Endodermal cell (in vitro differentiated cells): ENCODE measurements at regions not wholly inside any gene's neighbourhood (a gene's known extent, or its start where the extent isn't known, plus 50 kb on each side); places are given as distances from the start of the nearest gene placed in this dataset.

Experiments
- DNase-seq: peaks from one replicate; pipeline ENCODE4 v3.0.0-alpha.2; 2017
- H3K27ac ChIP-seq: 2 replicates; pipeline ENCODE4 v1.5.1; 2013; ENCODE audit warnings: mild to moderate bottlenecking, low read depth, low read length, moderate library complexity
- H3K27me3 ChIP-seq: 2 replicates; pipeline ENCODE4 v1.6.1; 2013; ENCODE audit warnings: mild to moderate bottlenecking, low read length, moderate library complexity; ENCODE audit not compliant: insufficient read depth, control insufficient read depth, poor library complexity, severe bottlenecking
- H3K36me3 ChIP-seq: 2 replicates; pipeline ENCODE4 v1.7.0; 2013; ENCODE audit warnings: mild to moderate bottlenecking, low read length, moderate library complexity; ENCODE audit not compliant: control insufficient read depth, insufficient read depth
- H3K4me1 ChIP-seq: one replicate; pipeline ENCODE4 v1.7.0; 2013; ENCODE audit warnings: low read length; ENCODE audit not compliant: control insufficient read depth, insufficient read depth
- H3K4me3 ChIP-seq: 2 replicates; pipeline ENCODE4 v1.5.1; 2013; ENCODE audit warnings: mild to moderate bottlenecking, low read length, moderate library complexity
- H3K9ac ChIP-seq: 2 replicates; pipeline ENCODE4 v1.6.1; 2013; ENCODE audit warnings: mild to moderate bottlenecking, low read length, moderate library complexity; ENCODE audit not compliant: poor library complexity, severe bottlenecking; ENCODE audit errors: extremely low read depth
- H3K9me3 ChIP-seq: 2 replicates; pipeline ENCODE4 v1.6.1; 2013; ENCODE audit warnings: mild to moderate bottlenecking, low read length, moderate library complexity; ENCODE audit not compliant: control insufficient read depth
- H3K27ac Mint-ChIP-seq: 2 replicates; pipeline ENCODE4 v1.8.0; 2020; ENCODE audit warnings: mixed read lengths
- H3K27me3 Mint-ChIP-seq: 2 replicates; pipeline ENCODE4 v1.8.0; 2021; ENCODE audit warnings: mild to moderate bottlenecking, mixed read lengths; ENCODE audit not compliant: insufficient read depth
- H3K36me3 Mint-ChIP-seq: 2 replicates; pipeline ENCODE4 v1.8.0; 2020; ENCODE audit warnings: low read depth, mixed read lengths
- H3K4me1 Mint-ChIP-seq: 2 replicates; pipeline ENCODE4 v1.8.0; 2020; ENCODE audit warnings: mixed read lengths
- H3K4me3 Mint-ChIP-seq: 2 replicates; pipeline ENCODE4 v1.8.0; 2020; ENCODE audit warnings: mild to moderate bottlenecking, moderate library complexity, mixed read lengths
- H3K9me3 Mint-ChIP-seq: 2 replicates; pipeline ENCODE4 v1.8.0; 2020; ENCODE audit warnings: mild to moderate bottlenecking, mixed read lengths
- CTCF ChIP-seq: fragments of 200-600 bp; sonication (generic); conservative IDR thresholded peaks from 2 replicates; pipeline ENCODE4 v1.5.0; 2021; ENCODE audit warnings: antibody characterized with exemption, mild to moderate bottlenecking
- WGBS, 2 experiments: methylation state at CpG; one replicate each; pipeline versions ENCODE4 v1.1.5 to v1.1.7; 2013; ENCODE audit warnings: missing lambda C conversion rate in 2 of 2, mixed read lengths in 1 of 2; ENCODE audit not compliant: insufficient coverage in 1 of 2, insufficient read length in 1 of 2; 5-methylcytosine and 5-hydroxymethylcytosine counted together

- H3K4me1 Mint-ChIP-seq, result peaks cover 26% of the 10 kb centered on the region
- no peak overlapping the region for H3K27ac Mint-ChIP-seq
- no peaks in the 10 kb centered on the region for H3K27me3 ChIP-seq
- no peak overlapping the region for H3K4me3 Mint-ChIP-seq
- H3K9ac ChIP-seq, result no peak overlapping the region
- H3K9me3 ChIP-seq, result no peaks in the 10 kb centered on the region
- H3K4me1 ChIP-seq, result peaks cover 2% of the 10 kb centered on the region
- H3K36me3 Mint-ChIP-seq, result no peaks in the 10 kb centered on the region
- TF ChIP-seq CTCF, result no peak
- WGBS, 2 experiments, result 84% methylated on average over 9 to 10 of the region's 10 CpGs
- DNase-seq, result peak; percentile 70
- no peaks in the 10 kb centered on the region for H3K36me3 ChIP-seq
- no peak overlapping the region for H3K4me3 ChIP-seq
- H3K9me3 Mint-ChIP-seq, result peaks cover 5% of the 10 kb centered on the region
- H3K27me3 Mint-ChIP-seq, result peaks cover 20% of the 10 kb centered on the region
- H3K27ac ChIP-seq, result no peak overlapping the region
These were observed 192.9 kb upstream of the FZD8 start for GRCh38 chr10:35834877-35835494.

- no peak for TF ChIP-seq CTCF
- no peak overlapping the region for H3K27ac Mint-ChIP-seq
- WGBS, 2 experiments, result 93 to 95% methylated on average over 4 to 9 of the region's 9 CpGs
These were observed 185.7 kb upstream of the FZD8 start for GRCh38 chr10:35827783-35828182.

GRCh38 chr10:35824704-35825103 lies 182.6 kb upstream of the FZD8 start:
- Mint-ChIP-seq H3K9me3 (no peaks in the 10 kb centered on the region), H3K4me1 (peaks cover 24% of the 10 kb centered on the region), H3K27me3 (peaks cover 15% of the 10 kb centered on the region), H3K36me3 (no peaks in the 10 kb centered on the region), H3K4me3 (no peak overlapping the region), H3K27ac (no peak overlapping the region)
- H3K36me3 ChIP-seq, result no peaks in the 10 kb centered on the region
- H3K27me3 ChIP-seq, result no peaks in the 10 kb centered on the region
- no peak overlapping the region for H3K9ac ChIP-seq
- TF ChIP-seq CTCF, result no peak
- no peak overlapping the region for H3K4me3 ChIP-seq
- 94 to 97% methylated on average over 3 of the region's 3 CpGs for WGBS, 2 experiments
- H3K4me1 ChIP-seq, result peaks cover 9% of the 10 kb centered on the region
- no peak for DNase-seq
- H3K9me3 ChIP-seq, result no peaks in the 10 kb centered on the region
- no peak overlapping the region for H3K27ac ChIP-seq

More at GRCh38 chr10:35827783-35828182, 185.7 kb upstream of the FZD8 start:
- Histone ChIP-seq H3K4me3 (no peak overlapping the region), H3K27ac (no peak overlapping the region), H3K9me3 (no peaks in the 10 kb centered on the region), H3K27me3 (no peaks in the 10 kb centered on the region), H3K4me1 (no peaks in the 10 kb centered on the region), H3K36me3 (no peaks in the 10 kb centered on the region), H3K9ac (no peak overlapping the region)
- H3K36me3 Mint-ChIP-seq, result no peaks in the 10 kb centered on the region
- H3K4me3 Mint-ChIP-seq, result no peak overlapping the region
- H3K4me1 Mint-ChIP-seq, result peaks cover 12% of the 10 kb centered on the region
- DNase-seq, result no peak
- peaks cover 22% of the 10 kb centered on the region for H3K27me3 Mint-ChIP-seq
- H3K9me3 Mint-ChIP-seq, result no peaks in the 10 kb centered on the region
